OCI-LY1 (cell line): ENCODE measurements at regions not wholly inside any gene's neighbourhood (a gene's known extent, or its start where the extent isn't known, plus 50 kb on each side); places are given as distances from the start of the nearest gene placed in this dataset.

Experiments used
- CTCF ChIP-seq: fragments of 200-600 bp; sonication (generic), shearing (Covaris generic); IDR thresholded peaks from 2 replicates; pipeline ENCODE4 v1.5.1; 2017; ENCODE audit warnings: mild to moderate bottlenecking, antibody characterized with exemption, low read length, moderate library complexity, mixed read lengths
- EZH2 ChIP-seq: fragments of 200-600 bp; sonication (generic), shearing (Covaris generic); IDR thresholded peaks from 2 replicates; pipeline ENCODE4 v1.8.0; 2017; ENCODE audit warnings: borderline replicate concordance, mixed run types, mild to moderate bottlenecking, antibody characterized with exemption, low read length, moderate library complexity, mixed read lengths

DNA sequence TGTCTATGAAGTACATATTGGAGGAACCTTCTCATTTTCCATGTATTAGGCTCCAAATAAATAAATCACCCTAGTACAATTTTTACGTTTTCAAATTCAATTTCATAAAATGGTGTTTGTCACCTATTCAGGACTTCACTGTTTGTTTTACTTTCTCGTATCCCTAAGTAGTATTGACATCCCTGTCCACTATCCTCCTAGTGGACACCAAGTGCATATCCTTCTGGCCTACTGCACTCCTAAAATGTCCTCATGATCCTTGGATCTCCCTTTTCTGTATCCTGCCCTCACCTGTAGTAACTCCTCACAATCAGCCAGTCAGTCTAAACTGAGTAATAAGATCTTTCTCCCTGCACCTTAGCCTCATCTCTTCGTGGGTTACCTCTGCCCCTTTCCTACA lies 539.9 kb downstream of the DMRTA1 start:
- TF ChIP-seq CTCF (no peak), EZH2 (no peak)
